AG04449 (cell line): ENCODE measurements at regions not wholly inside any gene's neighbourhood (a gene's known extent, or its start where the extent isn't known, plus 50 kb on each side); places are given as distances from the start of the nearest gene placed in this dataset.

Source experiments
- CTCF ChIA-PET: fragments of 350-600 bp; formaldehyde crosslinking; extraction: SDS; loops from one replicate; lab custom pipeline; 2021; ENCODE audit warnings: antibody characterized with exemption; lab: Yijun Ruan, JAX
- POLR2A ChIA-PET: fragments of 400-600, 350-600 bp; formaldehyde crosslinking; extraction: SDS; loops from one replicate; lab custom pipeline; 2020; ENCODE audit warnings: antibody characterized with exemption, inconsistent platforms; lab: Yijun Ruan, JAX
- DNase-seq: peaks from one replicate; pipeline ENCODE4 v3.0.0-alpha.2; 2010; ENCODE audit warnings: low read depth, low spot score
- H3K4me3 ChIP-seq: 2 replicates; pipeline ENCODE4 v1.5.1; 2011; ENCODE audit warnings: low read depth, mild to moderate bottlenecking, control low read depth, low read length
- CTCF ChIP-seq: IDR thresholded peaks from one replicate; pipeline ENCODE4 v1.5.1; 2011; ENCODE audit warnings: mild to moderate bottlenecking, moderate library complexity, low read length, control low read depth, inconsistent platforms; ENCODE audit not compliant: insufficient read depth; ENCODE audit errors: missing control alignments

- TF ChIP-seq CTCF: no peak
- ChIA-PET POLR2A (no interaction called here), CTCF (no interaction called here)
- H3K4me3 ChIP-seq: no peak overlapping the region
- no peak for DNase-seq
These were observed 50.9 kb upstream of the ALCAM start for GRCh38 chr3:105315815-105316214.

GRCh38 chr3:105316331-105316730 is 50.4 kb upstream of the ALCAM start:
- DNase-seq: no peak
- POLR2A ChIA-PET: no interaction called here
- H3K4me3 ChIP-seq: no peak overlapping the region
- CTCF ChIA-PET: no interaction called here
- TF ChIP-seq CTCF: no peak
